ENCODE measurements at regions not wholly inside any gene's neighbourhood (a gene's known extent, or its start where the extent isn't known, plus 50 kb on each side); places are given as distances from the start of the nearest gene placed in this dataset.

- Histone ChIP-seq H3K4me3 (ENCODE audit: low read length) (peak overlapping the region; percentile 69), H3K27me3 (ENCODE audit: control insufficient read depth, insufficient read depth, low read length) (peaks cover 13% of the 10 kb centered on the region), H3K9me3 (ENCODE audit: control insufficient read depth, low read depth, low read length) (no peaks in the 10 kb centered on the region), H3K27ac (ENCODE audit: low read length) (no peak overlapping the region), H3K4me1 (ENCODE audit: control insufficient read depth, low read depth, low read length) (peaks cover 10% of the 10 kb centered on the region), H3K36me3 (ENCODE audit: control insufficient read depth, low read depth, low read length) (no peaks in the 10 kb centered on the region), H3K9ac (ENCODE audit: low read length) (no peak overlapping the region)
Observed at GRCh38 chr16:63617047-63617989, 1504.5 kb downstream of the CDH11 start.

DNA sequence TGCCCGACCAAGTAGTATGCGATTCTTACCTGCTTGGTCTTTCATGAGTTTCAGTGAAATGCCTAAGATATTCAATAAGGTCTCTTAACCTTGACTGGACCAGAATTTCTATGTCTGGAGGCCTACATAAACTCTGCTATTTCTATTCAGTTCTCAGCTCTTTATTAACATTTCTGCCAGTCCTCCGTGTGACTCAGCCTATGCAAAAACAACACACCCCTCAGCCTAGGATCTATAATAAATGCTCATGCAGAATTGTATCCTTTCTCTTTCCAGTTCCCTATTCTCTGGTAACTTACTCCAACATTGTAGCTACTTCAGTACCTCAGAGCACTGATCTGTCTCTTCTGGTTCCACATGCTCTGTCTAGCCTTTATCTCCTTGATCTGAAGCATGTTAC lies 1507.4 kb downstream of the CDH11 start:
- H3K9me3 ChIP-seq (ENCODE audit: control insufficient read depth, low read depth, low read length): no peaks in the 10 kb centered on the region
- H3K4me3 ChIP-seq (ENCODE audit: low read length): no peak overlapping the region
- H3K9ac ChIP-seq (ENCODE audit: low read length): no peak overlapping the region
- no peak overlapping the region for H3K27ac ChIP-seq (ENCODE audit: low read length)
- no peaks in the 10 kb centered on the region for H3K36me3 ChIP-seq (ENCODE audit: control insufficient read depth, low read depth, low read length)
- H3K27me3 ChIP-seq (ENCODE audit: control insufficient read depth, insufficient read depth, low read length): peaks cover 13% of the 10 kb centered on the region
- peaks cover 11% of the 10 kb centered on the region for H3K4me1 ChIP-seq (ENCODE audit: control insufficient read depth, low read depth, low read length)

DNA sequence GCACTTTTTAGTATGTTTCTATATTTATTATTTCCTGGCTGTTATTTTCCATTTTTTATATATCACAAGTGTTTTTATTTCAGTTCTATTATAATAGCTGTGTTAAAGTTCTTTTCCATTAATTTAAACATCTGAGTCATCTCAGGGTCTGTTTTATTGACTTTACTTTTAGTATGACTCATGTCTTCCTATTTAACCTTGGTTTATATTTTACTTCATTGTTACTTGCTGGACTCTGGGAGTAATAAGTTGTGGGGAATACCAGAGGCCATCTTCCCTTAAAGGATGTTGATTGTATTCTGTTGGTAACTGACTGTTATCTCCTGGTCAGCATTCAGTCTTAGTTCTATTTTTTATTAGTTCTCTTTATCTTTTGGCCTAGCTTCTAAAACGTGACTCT lies 1508.2 kb downstream of the CDH11 start:
- H3K9ac ChIP-seq (ENCODE audit: low read length): no peak overlapping the region
- no peaks in the 10 kb centered on the region for H3K9me3 ChIP-seq (ENCODE audit: control insufficient read depth, low read depth, low read length)
- H3K36me3 ChIP-seq (ENCODE audit: control insufficient read depth, low read depth, low read length): no peaks in the 10 kb centered on the region
- no peak overlapping the region for H3K4me3 ChIP-seq (ENCODE audit: low read length)
- H3K4me1 ChIP-seq (ENCODE audit: control insufficient read depth, low read depth, low read length): peaks cover 11% of the 10 kb centered on the region
- H3K27me3 ChIP-seq (ENCODE audit: control insufficient read depth, insufficient read depth, low read length): peaks cover 13% of the 10 kb centered on the region
- H3K27ac ChIP-seq (ENCODE audit: low read length): no peak overlapping the region

DNA sequence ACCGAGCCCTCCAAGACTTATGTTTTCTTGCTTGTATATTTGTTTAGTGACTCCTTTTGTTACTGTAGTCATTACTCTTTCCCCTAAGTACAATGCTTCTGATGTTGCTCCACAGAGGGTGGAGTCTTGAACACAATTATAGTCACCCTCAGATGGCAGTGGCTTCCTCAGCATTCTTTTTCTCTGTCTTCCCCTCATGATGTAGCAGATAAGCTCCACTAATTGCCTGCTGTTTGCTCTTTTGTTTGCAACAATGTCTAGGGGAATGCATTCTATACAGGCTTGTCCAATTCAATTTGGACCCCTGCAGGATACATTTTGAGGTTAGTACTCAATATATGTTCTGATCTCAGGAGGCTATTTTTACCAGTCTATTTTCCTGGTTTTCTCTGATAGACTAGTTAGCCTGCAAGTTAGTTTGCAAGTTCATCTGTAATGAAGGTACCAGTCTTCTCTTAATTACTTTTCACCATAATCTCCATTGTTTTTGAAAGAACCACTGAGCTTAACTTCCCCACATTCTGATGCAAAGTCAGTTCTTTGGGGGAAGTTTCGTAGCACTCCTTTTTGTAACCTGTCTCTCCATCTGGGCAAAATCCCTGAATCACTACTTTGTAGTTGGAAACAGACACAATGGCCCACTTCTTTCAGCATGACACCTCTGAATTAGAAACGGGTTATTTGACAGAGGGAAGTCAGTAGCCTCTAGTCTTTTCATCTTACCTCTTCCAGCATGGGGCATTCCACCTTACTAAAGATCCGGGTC lies 1509.2 kb downstream of the CDH11 start:
- Histone ChIP-seq H3K9ac (ENCODE audit: low read length) (no peak overlapping the region), H3K27ac (ENCODE audit: low read length) (no peak overlapping the region), H3K4me1 (ENCODE audit: control insufficient read depth, low read depth, low read length) (peaks cover 11% of the 10 kb centered on the region), H3K27me3 (ENCODE audit: control insufficient read depth, insufficient read depth, low read length) (peaks cover 11% of the 10 kb centered on the region), H3K4me3 (ENCODE audit: low read length) (no peak overlapping the region), H3K9me3 (ENCODE audit: control insufficient read depth, low read depth, low read length) (no peaks in the 10 kb centered on the region), H3K36me3 (ENCODE audit: control insufficient read depth, low read depth, low read length) (no peaks in the 10 kb centered on the region)

GRCh38 chr16:63606778-63607177 lies 1515.1 kb downstream of the CDH11 start:
- Histone ChIP-seq H3K9ac (ENCODE audit: low read length) (no peak overlapping the region), H3K27ac (ENCODE audit: low read length) (no peak overlapping the region), H3K9me3 (ENCODE audit: control insufficient read depth, low read depth, low read length) (no peaks in the 10 kb centered on the region), H3K4me3 (ENCODE audit: low read length) (no peak overlapping the region), H3K27me3 (ENCODE audit: control insufficient read depth, insufficient read depth, low read length) (no peaks in the 10 kb centered on the region), H3K4me1 (ENCODE audit: control insufficient read depth, low read depth, low read length) (no peaks in the 10 kb centered on the region), H3K36me3 (ENCODE audit: control insufficient read depth, low read depth, low read length) (no peaks in the 10 kb centered on the region)

DNA sequence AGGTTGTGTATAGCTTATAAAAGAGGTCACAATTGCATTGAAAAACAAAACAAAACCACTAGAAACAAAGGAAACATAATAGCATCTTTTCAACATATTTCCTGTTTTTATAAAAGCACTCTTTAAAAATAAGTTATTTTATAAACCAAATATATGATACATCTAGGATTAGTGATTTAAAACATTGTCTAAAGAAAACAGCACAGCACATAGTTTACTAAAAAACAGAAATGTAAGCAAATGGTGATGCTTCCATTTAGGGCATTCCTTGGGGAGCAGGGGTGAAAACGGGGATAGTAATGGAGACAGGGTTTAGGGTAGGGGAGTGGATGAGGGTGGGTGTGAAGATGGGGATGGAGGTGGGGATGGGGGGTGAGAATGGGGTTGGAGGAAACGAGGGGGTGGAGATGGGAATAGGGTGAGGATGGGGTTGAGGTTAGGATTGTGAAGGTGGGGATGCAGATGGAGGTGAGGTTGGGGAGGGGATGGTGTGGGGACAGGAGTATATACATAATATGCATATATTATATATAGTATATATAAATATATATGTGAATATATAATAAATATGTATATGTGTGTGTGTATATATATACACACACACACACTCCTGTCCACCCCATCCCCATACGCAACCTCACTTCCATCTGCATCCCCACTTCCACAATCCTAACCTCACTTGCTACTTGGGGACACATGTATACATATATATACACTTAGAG lies 1519.5 kb downstream of the CDH11 start:
- Histone ChIP-seq H3K4me1 (ENCODE audit: control insufficient read depth, low read depth, low read length) (no peaks in the 10 kb centered on the region), H3K27ac (ENCODE audit: low read length) (no peak overlapping the region), H3K9ac (ENCODE audit: low read length) (no peak overlapping the region), H3K36me3 (ENCODE audit: control insufficient read depth, low read depth, low read length) (no peaks in the 10 kb centered on the region), H3K9me3 (ENCODE audit: control insufficient read depth, low read depth, low read length) (no peaks in the 10 kb centered on the region), H3K27me3 (ENCODE audit: control insufficient read depth, insufficient read depth, low read length) (no peaks in the 10 kb centered on the region), H3K4me3 (ENCODE audit: low read length) (no peak overlapping the region)

- no peak overlapping the region for H3K9ac ChIP-seq (ENCODE audit: low read length)
- H3K27me3 ChIP-seq (ENCODE audit: control insufficient read depth, insufficient read depth, low read length): no peaks in the 10 kb centered on the region
- no peaks in the 10 kb centered on the region for H3K4me1 ChIP-seq (ENCODE audit: control insufficient read depth, low read depth, low read length)
- no peak overlapping the region for H3K27ac ChIP-seq (ENCODE audit: low read length)
- H3K4me3 ChIP-seq (ENCODE audit: low read length): no peak overlapping the region
- H3K9me3 ChIP-seq (ENCODE audit: control insufficient read depth, low read depth, low read length): no peaks in the 10 kb centered on the region
- H3K36me3 ChIP-seq (ENCODE audit: control insufficient read depth, low read depth, low read length): no peaks in the 10 kb centered on the region
Observed at GRCh38 chr16:63596716-63597115, 1525.1 kb downstream of the CDH11 start.

- Histone ChIP-seq H3K4me1 (ENCODE audit: control insufficient read depth, low read depth, low read length) (no peaks in the 10 kb centered on the region), H3K9ac (ENCODE audit: low read length) (no peak overlapping the region), H3K27me3 (ENCODE audit: control insufficient read depth, insufficient read depth, low read length) (no peaks in the 10 kb centered on the region), H3K36me3 (ENCODE audit: control insufficient read depth, low read depth, low read length) (no peaks in the 10 kb centered on the region), H3K27ac (ENCODE audit: low read length) (no peak overlapping the region), H3K4me3 (ENCODE audit: low read length) (no peak overlapping the region), H3K9me3 (ENCODE audit: control insufficient read depth, low read depth, low read length) (no peaks in the 10 kb centered on the region)
Observed at GRCh38 chr16:63592852-63593251, 1529.0 kb downstream of the CDH11 start.

- no peak overlapping the region for H3K4me3 ChIP-seq (ENCODE audit: low read length)
- no peaks in the 10 kb centered on the region for H3K27me3 ChIP-seq (ENCODE audit: control insufficient read depth, insufficient read depth, low read length)
- no peak overlapping the region for H3K27ac ChIP-seq (ENCODE audit: low read length)
- peaks cover 24% of the 10 kb centered on the region for H3K4me1 ChIP-seq (ENCODE audit: control insufficient read depth, low read depth, low read length)
- H3K9me3 ChIP-seq (ENCODE audit: control insufficient read depth, low read depth, low read length): no peaks in the 10 kb centered on the region
- H3K36me3 ChIP-seq (ENCODE audit: control insufficient read depth, low read depth, low read length): no peaks in the 10 kb centered on the region
- no peak overlapping the region for H3K9ac ChIP-seq (ENCODE audit: low read length)
Observed at GRCh38 chr16:63581570-63581969, 1540.3 kb downstream of the CDH11 start.

DNA sequence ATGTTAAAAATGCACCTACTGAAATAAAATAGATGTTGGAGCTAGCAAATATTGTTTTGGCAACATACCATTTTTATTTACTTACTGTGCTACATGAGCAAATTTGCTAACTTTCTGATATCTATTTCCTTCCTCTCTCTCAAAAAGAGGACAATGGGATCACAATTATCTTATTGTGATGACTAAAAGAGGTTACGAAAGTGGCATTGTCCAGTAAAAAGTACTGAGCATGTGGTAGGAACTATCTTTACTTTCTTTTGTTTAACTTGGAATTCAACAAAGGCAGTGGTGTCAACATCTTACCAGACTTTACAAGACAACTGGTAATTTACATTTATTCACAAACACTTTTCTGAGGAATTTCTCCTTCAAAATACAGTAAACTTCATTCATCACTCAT lies 1542.6 kb upstream of the CDH8 start:
- Histone ChIP-seq H3K9me3 (ENCODE audit: control insufficient read depth, low read depth, low read length) (no peaks in the 10 kb centered on the region), H3K36me3 (ENCODE audit: control insufficient read depth, low read depth, low read length) (no peaks in the 10 kb centered on the region), H3K27ac (ENCODE audit: low read length) (no peak overlapping the region), H3K4me3 (ENCODE audit: low read length) (no peak overlapping the region), H3K9ac (ENCODE audit: low read length) (no peak overlapping the region), H3K4me1 (ENCODE audit: control insufficient read depth, low read depth, low read length) (peaks cover 29% of the 10 kb centered on the region), H3K27me3 (ENCODE audit: control insufficient read depth, insufficient read depth, low read length) (no peaks in the 10 kb centered on the region)

DNA sequence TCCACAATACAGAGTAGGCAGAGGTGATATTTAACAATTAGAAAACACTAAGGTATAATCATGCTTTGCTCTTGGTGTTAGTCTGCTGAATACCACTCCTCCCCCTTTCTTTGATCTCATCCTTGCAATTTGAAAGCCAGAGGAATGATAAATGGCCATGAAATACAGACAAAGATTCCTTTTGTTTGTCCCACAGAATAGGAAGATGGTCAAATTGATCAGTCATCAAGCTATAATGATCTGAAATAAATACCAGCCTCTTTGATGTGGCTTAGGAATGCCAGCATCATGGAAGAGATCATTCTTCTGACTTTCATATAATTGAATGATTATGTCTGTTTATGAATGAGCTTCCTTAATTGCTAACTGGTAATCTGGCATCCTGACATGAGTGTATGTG lies 1541.7 kb upstream of the CDH8 start:
- Histone ChIP-seq H3K4me3 (ENCODE audit: low read length) (no peak overlapping the region), H3K36me3 (ENCODE audit: control insufficient read depth, low read depth, low read length) (no peaks in the 10 kb centered on the region), H3K4me1 (ENCODE audit: control insufficient read depth, low read depth, low read length) (peaks cover 29% of the 10 kb centered on the region), H3K9me3 (ENCODE audit: control insufficient read depth, low read depth, low read length) (no peaks in the 10 kb centered on the region), H3K27me3 (ENCODE audit: control insufficient read depth, insufficient read depth, low read length) (no peaks in the 10 kb centered on the region), H3K27ac (ENCODE audit: low read length) (no peak overlapping the region), H3K9ac (ENCODE audit: low read length) (no peak overlapping the region)
